G401.6 (cell line): ENCODE measurements at regions not wholly inside any gene's neighbourhood (a gene's known extent, or its start where the extent isn't known, plus 50 kb on each side); places are given as distances from the start of the nearest gene placed in this dataset.
A peak's percentile ranks its signal among the peaks of the same experiment; 100 is the strongest.
"Not testable (repeated sequence)": the region's sequence is repeated elsewhere in the genome, so short reads cannot be mapped to it uniquely, and the experiment has no call there.

ENCODE experiments used
- FAIRE-seq: peaks from 2 replicates; lab custom pipeline; 2012; peaks lifted over from hg19 to GRCh38; lab: Jason Lieb, UNC

GRCh38 chr3:69484507-69485393 is 98.9 kb upstream of the FRMD4B start:
- FAIRE-seq, result no peak

DNA sequence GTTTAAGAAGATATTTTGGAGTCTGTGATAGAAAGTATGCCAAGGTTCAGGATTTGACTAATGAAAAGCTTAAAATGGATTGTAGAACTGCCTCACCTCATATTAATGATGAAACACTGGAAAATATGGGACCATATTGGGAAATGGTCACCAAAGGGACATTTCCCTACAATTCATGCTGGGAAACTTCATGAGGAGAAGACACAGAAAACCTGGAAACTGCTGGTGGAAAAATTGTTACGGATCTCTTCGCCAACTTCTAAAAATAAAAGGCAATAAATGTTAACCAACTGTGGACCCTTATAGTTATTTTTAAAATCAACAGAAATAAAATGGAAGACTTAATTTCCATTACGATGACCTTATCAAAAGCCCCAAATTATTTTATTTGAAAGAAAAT is 97.6 kb upstream of the FRMD4B start:
- no peak for FAIRE-seq

- not testable (repeated sequence) for FAIRE-seq
Measured at GRCh38 chr3:69480986-69481385, 95.1 kb upstream of the FRMD4B start.

DNA sequence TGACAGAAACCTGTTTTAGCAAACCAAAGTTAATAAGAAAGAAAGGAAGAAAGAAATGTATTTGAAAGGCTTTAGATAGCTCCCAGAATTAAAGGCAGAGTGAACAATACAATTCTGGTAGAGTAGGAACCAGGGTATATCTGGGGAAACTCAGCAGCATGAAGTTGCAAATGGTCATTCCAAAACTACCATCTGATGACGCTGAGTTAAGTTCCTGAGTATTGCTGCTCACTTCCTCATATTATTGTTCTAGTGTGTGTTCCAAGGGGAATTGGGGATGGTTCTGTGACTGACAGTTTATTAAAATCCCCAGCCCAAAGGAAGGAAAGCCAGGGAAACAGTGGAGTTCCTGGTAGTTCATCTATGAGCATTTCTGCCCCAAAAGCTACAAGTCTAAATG is 88.3 kb upstream of the FRMD4B start:
- no peak for FAIRE-seq

GRCh38 chr3:69472093-69472492 is 86.2 kb upstream of the FRMD4B start:
- no peak for FAIRE-seq

DNA sequence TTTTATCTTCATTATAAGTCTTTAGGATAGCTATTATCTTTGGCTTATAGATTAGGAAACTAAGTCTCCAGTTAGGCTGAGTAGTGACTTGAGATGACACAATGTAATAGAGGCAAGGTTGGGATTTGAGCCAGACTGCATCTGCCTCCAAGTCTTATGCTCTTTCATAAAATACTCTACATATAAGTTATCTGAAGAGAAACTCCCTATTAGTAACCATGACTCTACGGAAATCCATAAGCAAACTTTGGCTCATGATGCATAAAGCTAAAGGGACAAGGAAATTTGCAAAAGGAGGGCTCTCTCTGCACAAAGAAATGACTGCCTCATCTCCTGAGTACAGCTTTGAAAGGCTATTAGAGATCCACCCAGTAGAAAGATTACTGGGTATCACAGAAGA is 77.6 kb upstream of the FRMD4B start:
- no peak for FAIRE-seq

DNA sequence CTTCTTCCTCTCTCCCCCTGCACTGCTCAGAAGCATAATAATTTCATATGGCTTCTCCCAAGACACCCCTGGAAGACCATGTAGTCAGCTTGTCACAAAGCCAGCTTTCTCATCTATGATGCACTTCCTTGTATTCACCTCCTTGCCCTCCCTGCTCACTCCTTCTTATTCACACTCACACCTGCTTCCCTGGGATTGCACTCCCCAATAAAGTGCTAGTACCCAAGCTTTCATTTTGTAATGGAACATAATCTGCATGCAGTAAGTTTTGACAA is 76.9 kb upstream of the FRMD4B start:
- FAIRE-seq, result no peak

GRCh38 chr3:69462022-69462825 is 76.3 kb upstream of the FRMD4B start:
- FAIRE-seq, result no peak

DNA sequence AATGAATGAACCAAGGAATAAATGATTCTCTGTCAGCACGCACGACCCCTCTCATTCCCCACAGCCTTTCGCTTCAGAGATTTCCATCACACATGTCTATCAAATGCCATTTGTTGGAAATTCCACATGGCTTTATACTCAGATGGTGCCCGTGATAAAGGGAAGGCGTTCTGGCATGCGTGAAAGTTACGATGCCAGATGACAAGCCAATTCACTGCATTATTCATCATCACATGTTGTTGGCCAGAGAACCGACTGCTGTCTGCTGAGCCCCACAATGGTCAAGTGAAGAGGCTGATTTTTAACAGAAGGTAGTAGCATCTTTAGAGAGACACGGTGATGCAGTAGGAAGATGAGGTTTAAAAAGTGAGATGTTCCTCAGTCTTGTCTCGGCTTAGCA is 74.1 kb upstream of the FRMD4B start:
- no peak for FAIRE-seq

- FAIRE-seq, result no peak
Measured at GRCh38 chr3:69458803-69459365, 73.0 kb upstream of the FRMD4B start.

- no peak for FAIRE-seq
Measured at GRCh38 chr3:69456631-69457030, 70.7 kb upstream of the FRMD4B start.

DNA sequence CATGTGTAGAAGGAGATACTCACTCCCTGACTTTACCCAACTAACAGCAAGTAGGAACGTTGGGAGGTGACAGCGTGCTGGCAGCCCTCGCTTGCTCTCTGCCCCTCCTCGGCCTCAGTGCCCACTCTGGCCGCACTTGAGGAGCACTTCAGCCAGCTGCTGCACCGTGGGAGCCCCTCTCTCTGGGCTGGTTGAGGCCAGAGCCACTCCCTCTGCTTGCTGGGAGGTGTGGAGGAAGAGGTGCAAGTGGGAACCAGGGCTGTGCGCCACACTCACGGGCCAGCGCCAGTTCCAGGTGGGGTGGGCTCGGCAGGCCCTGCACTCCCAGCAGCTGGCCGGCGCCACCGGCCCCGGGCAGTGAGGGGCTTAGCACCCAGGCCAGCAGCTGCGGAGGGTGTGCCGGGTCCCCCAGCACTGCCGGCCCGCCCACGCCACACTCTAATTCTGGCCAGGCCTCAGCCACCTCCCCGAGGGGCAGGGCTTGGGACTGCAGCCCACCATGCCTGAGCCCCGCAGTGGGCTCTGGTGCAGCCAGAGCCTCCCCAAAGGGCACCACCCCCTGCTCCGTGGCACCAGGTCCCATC is 68.4 kb upstream of the FRMD4B start:
- no peak for FAIRE-seq

GRCh38 chr3:69452295-69452694 is 66.4 kb upstream of the FRMD4B start:
- no peak for FAIRE-seq

GRCh38 chr3:69451594-69451993 is 65.7 kb upstream of the FRMD4B start:
- no peak for FAIRE-seq

DNA sequence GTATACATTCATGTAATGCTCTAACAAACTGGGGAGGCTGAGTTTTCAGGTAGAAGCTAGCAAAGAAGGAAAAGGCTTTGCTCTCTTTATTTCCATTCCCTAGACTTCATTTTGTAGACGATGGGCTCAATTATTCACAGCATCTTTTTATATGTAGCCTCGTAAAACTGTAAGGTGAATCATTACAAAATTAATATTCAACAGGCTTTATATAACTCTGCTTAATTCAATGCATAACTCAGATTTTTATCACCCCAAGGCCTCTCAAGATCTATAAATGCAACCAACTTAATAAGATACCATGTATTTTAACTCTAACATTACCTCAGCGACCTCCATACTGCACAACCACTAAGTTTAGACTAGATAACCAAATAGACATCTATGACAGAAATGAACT is 63.0 kb upstream of the FRMD4B start:
- FAIRE-seq, result no peak

DNA sequence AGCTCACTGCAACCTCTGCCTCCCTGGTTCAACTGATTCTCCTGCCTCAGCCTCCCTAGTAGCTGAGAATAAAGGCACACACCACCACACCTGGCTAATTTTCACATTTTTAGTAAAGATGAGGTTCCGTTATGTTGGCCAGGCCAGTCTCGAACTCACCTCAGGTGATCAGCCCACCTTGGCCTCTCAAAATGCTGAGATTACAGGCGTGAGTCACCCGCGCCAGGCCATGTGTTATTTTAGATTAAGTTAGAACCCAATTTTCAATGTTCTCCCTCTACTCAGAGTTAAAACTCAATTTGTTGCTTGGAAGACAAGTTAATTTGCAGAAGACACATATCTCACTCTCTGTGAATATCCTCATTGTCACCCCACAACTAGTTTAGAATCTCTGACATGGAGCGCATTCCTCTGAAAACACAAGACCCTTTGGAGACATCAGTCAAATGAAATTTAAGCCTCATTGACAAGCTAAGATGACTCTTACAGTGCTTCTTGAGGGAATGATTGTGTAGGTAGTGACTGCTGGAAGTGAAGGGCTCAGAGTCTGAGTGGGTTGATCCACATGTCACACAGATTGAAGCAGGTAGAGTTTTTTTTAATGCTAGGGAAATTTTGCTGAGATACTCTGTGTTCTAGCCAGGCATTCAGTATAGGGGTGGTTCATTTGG is 60.6 kb upstream of the FRMD4B start:
- FAIRE-seq, result no peak

- no peak for FAIRE-seq
Measured at GRCh38 chr3:69445498-69445897, 59.6 kb upstream of the FRMD4B start.

DNA sequence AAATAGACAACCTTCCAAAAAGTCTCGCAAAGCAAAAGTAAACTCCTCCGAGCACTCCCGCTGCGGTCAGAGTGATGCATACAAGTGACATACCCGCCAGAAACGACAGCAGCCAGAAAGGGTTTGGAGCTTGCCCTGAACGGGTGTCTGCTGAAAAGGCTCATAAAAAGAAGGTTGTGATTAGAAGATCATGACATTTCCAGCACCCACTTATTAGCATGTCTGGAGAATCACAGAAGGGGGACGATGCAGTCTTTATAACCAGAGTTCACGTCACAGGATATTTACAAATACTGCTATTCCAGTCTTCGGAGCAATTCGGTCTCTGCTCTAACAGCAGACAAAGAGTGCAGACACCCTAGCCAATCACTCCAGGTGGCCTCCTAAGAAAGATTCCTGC is 59.1 kb upstream of the FRMD4B start:
- FAIRE-seq, result no peak

DNA sequence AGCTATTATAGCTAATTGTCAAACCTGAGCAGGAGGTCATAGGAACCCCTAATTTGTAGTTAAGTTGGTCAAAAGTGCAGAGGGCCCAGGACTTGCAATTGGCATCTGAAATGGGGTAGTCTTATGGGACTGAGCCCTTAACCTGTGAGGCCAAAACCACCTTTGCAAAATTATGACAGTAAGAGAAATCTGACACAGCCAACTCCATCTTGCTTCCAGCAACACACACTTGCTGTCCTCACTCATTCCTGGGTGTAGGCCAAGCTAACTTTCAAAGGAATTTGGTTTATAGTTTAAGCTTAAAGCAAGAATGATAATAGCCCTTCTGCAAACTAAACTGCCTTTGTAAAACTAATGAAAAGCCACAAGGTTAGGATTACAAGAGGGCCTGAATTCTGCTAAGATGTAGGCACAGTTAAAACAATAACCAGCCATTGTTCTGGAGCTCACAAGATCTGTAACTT is 57.6 kb upstream of the FRMD4B start:
- FAIRE-seq, result peak; percentile 41

DNA sequence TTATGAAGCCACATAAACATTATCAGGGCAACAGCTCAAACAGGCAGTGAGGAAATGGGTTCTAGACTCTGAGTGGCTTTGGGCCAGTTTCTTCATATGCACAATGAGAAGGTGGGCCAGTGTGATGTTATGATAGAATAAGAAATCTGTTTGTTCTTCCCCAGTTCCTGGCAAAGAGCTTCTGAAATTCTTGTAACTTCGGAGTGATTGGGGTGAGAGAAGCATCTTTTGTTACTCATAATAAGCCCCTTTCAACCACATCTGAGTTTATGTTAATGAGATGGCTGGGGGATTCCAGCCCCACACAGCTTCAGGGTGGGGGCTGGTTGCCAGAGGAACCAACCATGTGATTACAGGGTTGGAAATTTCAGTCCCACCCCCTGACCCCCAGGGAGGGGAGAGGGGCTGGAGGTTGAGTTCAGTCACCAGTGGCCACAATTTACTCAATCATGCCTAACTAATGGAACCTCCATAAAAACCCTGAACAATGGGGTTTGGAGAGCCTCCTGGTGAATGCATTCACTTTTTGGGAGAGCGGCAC is 57.0 kb upstream of the FRMD4B start:
- FAIRE-seq, result no peak

DNA sequence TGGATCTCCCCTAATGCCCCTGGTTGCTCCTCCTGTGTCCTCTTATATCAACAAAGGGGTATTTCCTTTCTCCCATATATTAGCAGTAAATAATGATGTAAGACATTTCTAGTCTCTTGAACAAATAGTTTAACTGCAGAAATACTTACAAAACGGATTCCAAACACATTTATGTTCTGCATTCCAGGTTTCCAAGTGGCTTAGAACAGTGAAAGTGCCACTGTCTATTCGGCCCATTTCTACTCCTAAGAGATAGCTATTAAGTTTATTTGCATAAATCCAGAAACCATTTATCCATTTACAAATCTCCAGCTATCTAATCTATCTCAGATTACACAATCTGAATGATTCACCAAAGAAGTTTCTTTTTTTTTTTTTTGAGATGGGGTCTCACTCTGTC is 55.8 kb upstream of the FRMD4B start:
- no peak for FAIRE-seq

- no peak for FAIRE-seq
Measured at GRCh38 chr3:69441040-69441439, 55.2 kb upstream of the FRMD4B start.
